Fibroblast of lung (primary cell): ENCODE measurements at regions not wholly inside any gene's neighbourhood (a gene's known extent, or its start where the extent isn't known, plus 50 kb on each side); places are given as distances from the start of the nearest gene placed in this dataset.

Experiments
- DNase-seq, 2 donors: peaks; one replicate each; pipeline versions ENCODE4 v3.0.0 to v3.0.0-alpha.2; 2010; ENCODE audit warnings: low read depth in 2 of 2
- H2AFZ ChIP-seq: 2 replicates; pipeline ENCODE4 v1.5.1; 2012; ENCODE audit warnings: low read length, control low read depth, inconsistent platforms
- H3K27ac ChIP-seq: 2 replicates; pipeline ENCODE4 v1.5.1; 2011; ENCODE audit warnings: low read length, control low read depth; ENCODE audit not compliant: insufficient read depth
- H3K27me3 ChIP-seq: 2 replicates; pipeline ENCODE4 v1.5.1; 2011; ENCODE audit warnings: mild to moderate bottlenecking, low read length; ENCODE audit not compliant: control insufficient read depth, insufficient read depth
- H3K36me3 ChIP-seq: 2 replicates; pipeline ENCODE4 v1.5.1; 2011; ENCODE audit warnings: low read length; ENCODE audit not compliant: control insufficient read depth, insufficient read depth
- H3K4me1 ChIP-seq: 2 replicates; pipeline ENCODE4 v1.5.1; 2011; ENCODE audit warnings: low read length; ENCODE audit not compliant: control insufficient read depth, insufficient read depth; ENCODE audit errors: extremely low read depth
- H3K4me2 ChIP-seq: 2 replicates; pipeline ENCODE4 v1.5.1; 2011; ENCODE audit warnings: low read length, control low read depth; ENCODE audit not compliant: insufficient read depth; ENCODE audit errors: extremely low read depth
- H3K4me3 ChIP-seq, 4 experiments: fragments of 200-600 bp in 1 of 4; sonication (generic) in 1 of 4; replicated peaks in 1 of 4; 2 replicates each; pipeline ENCODE4 v1.5.1; 2011 to 2016; ENCODE audit warnings: low read length in 4 of 4, low read depth in 3 of 4, mild to moderate bottlenecking in 3 of 4, control low read depth in 2 of 4, inconsistent platforms in 1 of 4, mixed read lengths in 1 of 4; ENCODE audit not compliant: insufficient read depth in 1 of 4; ENCODE audit errors: control extremely low read depth in 1 of 4
- H3K79me2 ChIP-seq: 2 replicates; pipeline ENCODE4 v1.5.1; 2012; ENCODE audit warnings: mild to moderate bottlenecking, low read length, inconsistent platforms; ENCODE audit not compliant: control insufficient read depth, insufficient read depth
- H3K9ac ChIP-seq: 2 replicates; pipeline ENCODE4 v1.5.1; 2011; ENCODE audit warnings: mild to moderate bottlenecking, low read length, control low read depth; ENCODE audit not compliant: insufficient read depth
- H3K9me3 ChIP-seq: 2 replicates; pipeline ENCODE4 v1.5.1; 2012; ENCODE audit warnings: low read depth, low read length; ENCODE audit not compliant: control insufficient read depth, insufficient read depth
- H4K20me1 ChIP-seq: 2 replicates; pipeline ENCODE4 v1.5.1; 2011; ENCODE audit warnings: low read length; ENCODE audit not compliant: control insufficient read depth, insufficient read depth; ENCODE audit errors: extremely low read depth
- EZH2 ChIP-seq: IDR thresholded peaks from 2 replicates; pipeline ENCODE4 v1.5.1; 2012; ENCODE audit warnings: low read length, control low read depth, mild to moderate bottlenecking; ENCODE audit errors: missing control alignments
- TF ChIP-seq, protein P1 (sequence below), 2 donors: IDR thresholded peaks in 1 of 2; conservative IDR thresholded peaks in 1 of 2; 1 replicate in 1 of 2; 2 replicates in 1 of 2; pipeline ENCODE4 v1.5.1; 2011 to 2012; ENCODE audit warnings: low read length in 2 of 2, control low read depth in 1 of 2, inconsistent platforms in 1 of 2, low read depth in 1 of 2, mild to moderate bottlenecking in 1 of 2

GRCh38 chr6:26240157-26241032, 124.6 kb upstream of the BTN3A2 start:
- H3K79me2 ChIP-seq: no peaks in the 10 kb centered on the region
- peak overlapping the region; percentile 66 for H3K4me2 ChIP-seq
- H4K20me1 ChIP-seq: no peaks in the 10 kb centered on the region
- no peaks in the 10 kb centered on the region for H3K9me3 ChIP-seq
- H3K4me1 ChIP-seq: no peaks in the 10 kb centered on the region
- H3K4me3 ChIP-seq: peak overlapping the region; percentile 35 to 81 (median 55)
- TF ChIP-seq, protein P1, sequence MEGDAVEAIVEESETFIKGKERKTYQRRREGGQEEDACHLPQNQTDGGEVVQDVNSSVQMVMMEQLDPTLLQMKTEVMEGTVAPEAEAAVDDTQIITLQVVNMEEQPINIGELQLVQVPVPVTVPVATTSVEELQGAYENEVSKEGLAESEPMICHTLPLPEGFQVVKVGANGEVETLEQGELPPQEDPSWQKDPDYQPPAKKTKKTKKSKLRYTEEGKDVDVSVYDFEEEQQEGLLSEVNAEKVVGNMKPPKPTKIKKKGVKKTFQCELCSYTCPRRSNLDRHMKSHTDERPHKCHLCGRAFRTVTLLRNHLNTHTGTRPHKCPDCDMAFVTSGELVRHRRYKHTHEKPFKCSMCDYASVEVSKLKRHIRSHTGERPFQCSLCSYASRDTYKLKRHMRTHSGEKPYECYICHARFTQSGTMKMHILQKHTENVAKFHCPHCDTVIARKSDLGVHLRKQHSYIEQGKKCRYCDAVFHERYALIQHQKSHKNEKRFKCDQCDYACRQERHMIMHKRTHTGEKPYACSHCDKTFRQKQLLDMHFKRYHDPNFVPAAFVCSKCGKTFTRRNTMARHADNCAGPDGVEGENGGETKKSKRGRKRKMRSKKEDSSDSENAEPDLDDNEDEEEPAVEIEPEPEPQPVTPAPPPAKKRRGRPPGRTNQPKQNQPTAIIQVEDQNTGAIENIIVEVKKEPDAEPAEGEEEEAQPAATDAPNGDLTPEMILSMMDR (conservative IDR thresholded peaks at IDR 0.05 in 1 of 2, IDR thresholded peaks at IDR 0.05 in 1 of 2; ENCODE audit: low read depth in 1 of 2, low read length in 2 of 2): no peak
- no peak for TF ChIP-seq EZH2
- H3K27ac ChIP-seq: peak overlapping the region; percentile 87
- peak overlapping the region; percentile 64 for H2AFZ ChIP-seq
- DNase-seq: peak; percentile 89 to 98
- H3K27me3 ChIP-seq: no peaks in the 10 kb centered on the region
- H3K36me3 ChIP-seq: no peaks in the 10 kb centered on the region
- H3K9ac ChIP-seq: peak overlapping the region; percentile 39

DNA sequence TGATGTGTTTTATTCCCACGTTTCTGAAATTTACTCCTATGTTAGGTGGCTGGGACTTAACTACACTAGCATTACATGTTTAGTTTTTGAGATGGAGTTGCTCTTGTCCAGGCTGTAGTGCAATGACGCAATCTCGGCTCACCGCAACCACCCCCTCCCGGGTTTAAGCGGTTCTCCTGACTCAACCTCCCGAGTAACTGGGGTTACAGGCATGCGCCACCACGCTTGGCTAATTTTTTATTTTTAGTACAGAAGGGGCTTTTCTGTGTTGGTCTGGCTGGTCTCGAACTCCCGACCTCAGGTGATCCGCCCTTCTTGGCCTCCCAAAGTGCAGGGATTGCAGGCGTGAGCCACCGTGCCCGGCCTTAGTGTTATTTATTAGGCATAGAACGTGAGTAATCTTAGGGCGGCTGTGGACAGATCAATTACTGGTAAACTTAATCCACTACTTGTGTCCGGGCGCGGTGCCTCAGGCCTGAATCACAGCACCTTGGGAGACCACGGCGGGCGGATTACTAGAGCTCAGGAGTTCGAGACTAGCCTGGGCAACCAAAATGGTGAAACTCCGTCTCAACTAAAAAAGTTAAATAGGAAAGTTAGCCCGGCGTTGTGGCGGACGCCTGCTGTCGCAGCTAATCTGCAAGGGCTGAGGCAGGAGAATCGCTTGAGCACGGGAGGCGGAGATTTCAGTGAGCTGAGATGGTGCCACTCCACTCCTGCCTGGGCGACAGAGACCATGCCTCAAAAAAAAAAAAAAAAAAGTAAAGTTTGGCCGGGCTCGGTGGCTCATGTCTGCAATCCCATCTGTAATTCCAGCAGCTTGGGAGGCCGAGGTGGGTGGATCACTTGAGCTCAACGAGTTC, 123.7 kb upstream of the BTN3A2 start:
- Histone ChIP-seq H2AFZ (peak overlapping the region; percentile 64), H3K36me3 (no peaks in the 10 kb centered on the region), H3K4me1 (no peaks in the 10 kb centered on the region), H3K27me3 (no peaks in the 10 kb centered on the region), H3K9ac (no peak overlapping the region), H4K20me1 (no peaks in the 10 kb centered on the region), H3K4me2 (peak overlapping the region; percentile 66), H3K79me2 (no peaks in the 10 kb centered on the region), H3K27ac (peak overlapping the region; percentile 87), H3K4me3 (peak overlapping the region; percentile 35 to 81 (median 55)), H3K9me3 (no peaks in the 10 kb centered on the region)
- no peak for TF ChIP-seq EZH2
- TF ChIP-seq, protein P1 (conservative IDR thresholded peaks at IDR 0.05 in 1 of 2, IDR thresholded peaks at IDR 0.05 in 1 of 2; ENCODE audit: low read depth in 1 of 2, low read length in 2 of 2): no peak
- peak; percentile 85 to 87 for DNase-seq

DNA sequence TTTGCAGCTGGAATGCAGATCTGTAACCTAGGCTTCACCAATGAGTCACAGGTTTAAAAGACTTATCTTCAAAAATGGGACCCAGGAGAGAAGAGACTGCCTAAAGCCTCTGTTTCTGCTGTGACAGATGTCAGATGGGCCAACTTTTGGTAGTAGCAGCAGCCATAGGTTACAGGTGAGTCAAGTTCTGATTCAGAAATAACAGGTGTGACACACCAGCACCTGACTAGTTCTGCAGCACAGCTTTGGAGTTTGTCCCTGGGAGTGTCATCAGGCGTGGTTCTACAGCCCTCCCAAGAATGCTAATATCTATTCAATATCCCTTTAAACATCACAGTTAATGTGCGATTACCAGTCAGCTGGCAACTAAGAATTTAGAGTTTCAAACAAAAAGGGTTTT, 121.9 kb upstream of the BTN3A2 start:
- Histone ChIP-seq H3K4me1 (no peaks in the 10 kb centered on the region), H4K20me1 (no peaks in the 10 kb centered on the region), H3K36me3 (no peaks in the 10 kb centered on the region), H2AFZ (no peak overlapping the region), H3K4me2 (no peak overlapping the region), H3K27me3 (no peaks in the 10 kb centered on the region), H3K9ac (no peak overlapping the region), H3K9me3 (no peaks in the 10 kb centered on the region), H3K27ac (no peak overlapping the region), H3K4me3 (no peak overlapping the region), H3K79me2 (no peaks in the 10 kb centered on the region)
- no peak for DNase-seq
- TF ChIP-seq, protein P1 (conservative IDR thresholded peaks at IDR 0.05 in 1 of 2, IDR thresholded peaks at IDR 0.05 in 1 of 2; ENCODE audit: low read depth in 1 of 2, low read length in 2 of 2): no peak
- TF ChIP-seq EZH2: no peak
